ENCODE measurements at regions not wholly inside any gene's neighbourhood (a gene's known extent, or its start where the extent isn't known, plus 50 kb on each side); places are given as distances from the start of the nearest gene placed in this dataset.

DNA sequence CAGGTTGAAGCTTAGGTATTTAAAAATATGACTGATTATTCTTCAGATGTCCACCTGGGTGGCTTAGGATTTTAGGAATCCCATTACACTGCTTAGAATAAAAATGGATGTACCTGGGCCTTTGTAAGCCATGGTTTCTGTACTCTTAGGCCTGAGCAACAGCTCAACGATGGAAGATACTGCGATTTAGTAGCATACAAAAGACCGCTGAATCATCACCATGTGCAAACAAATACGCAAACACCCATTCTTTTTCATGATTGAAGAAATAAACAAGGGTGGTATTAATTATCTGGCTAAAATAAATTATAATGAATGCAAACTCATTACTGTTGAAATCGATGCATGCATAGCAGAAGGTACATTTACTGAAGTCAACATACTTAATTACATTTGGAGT is 188.9 kb downstream of the ZNF330 start:
- DNase-seq = no peak

DNA sequence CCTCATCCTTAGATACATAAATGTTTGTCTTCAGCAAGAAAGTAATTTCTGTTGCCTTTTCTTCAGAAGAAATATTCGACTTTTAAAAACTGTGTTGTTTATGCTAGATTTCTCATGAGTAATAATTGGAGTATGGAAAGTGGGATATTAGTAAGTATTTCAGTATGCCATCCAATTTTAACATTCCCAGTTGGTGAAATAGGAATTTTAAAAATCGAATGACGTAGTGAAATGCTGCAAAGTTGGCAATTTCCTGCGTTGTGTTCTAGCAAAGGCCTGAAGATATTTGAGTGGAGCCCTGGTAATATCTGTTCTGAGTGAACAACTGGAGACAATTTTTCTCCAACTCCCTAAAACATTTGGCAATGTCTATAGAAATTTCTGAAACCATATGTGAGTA is 190.1 kb downstream of the ZNF330 start:
- no peak for DNase-seq

DNA sequence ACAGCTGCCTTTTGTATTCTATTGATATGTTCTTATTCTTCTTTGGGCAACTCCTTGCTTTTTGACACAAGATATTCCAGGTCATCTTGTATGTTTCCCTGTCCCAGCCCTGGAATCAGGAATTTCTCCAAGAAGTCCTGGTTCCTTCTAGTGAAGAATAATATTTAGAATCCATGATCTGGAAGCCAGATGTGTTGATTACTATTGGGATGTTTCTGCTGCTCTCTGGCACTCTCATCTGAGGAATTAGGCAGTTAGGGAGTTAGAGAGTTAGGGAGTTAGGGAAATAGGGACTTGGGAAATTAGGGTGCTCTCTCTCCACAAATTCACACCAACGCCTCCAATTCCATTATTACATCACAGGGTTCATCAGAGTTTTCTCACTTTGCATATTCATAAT is 191.2 kb downstream of the ZNF330 start:
- DNase-seq = no peak

DNA sequence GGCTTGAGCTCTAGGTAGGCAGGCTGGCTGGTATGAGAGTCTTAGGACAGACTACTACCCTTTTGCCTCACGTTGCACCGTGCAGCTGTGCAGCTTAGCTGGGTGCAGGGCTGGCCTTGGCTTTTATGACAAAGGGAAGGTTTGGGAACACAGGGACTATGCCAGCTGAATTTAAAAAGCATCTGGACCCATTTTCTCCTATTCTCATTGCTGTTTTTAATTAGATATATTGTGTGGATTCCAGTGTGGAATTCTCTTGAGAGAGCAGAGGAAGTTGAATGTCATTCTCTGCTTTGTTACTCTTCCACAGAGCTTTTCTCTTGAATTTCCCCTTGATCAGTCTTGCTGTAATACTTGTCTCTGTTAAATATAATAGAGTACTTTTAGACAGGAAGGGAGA is 192.7 kb downstream of the ZNF330 start:
- no peak for DNase-seq

DNA sequence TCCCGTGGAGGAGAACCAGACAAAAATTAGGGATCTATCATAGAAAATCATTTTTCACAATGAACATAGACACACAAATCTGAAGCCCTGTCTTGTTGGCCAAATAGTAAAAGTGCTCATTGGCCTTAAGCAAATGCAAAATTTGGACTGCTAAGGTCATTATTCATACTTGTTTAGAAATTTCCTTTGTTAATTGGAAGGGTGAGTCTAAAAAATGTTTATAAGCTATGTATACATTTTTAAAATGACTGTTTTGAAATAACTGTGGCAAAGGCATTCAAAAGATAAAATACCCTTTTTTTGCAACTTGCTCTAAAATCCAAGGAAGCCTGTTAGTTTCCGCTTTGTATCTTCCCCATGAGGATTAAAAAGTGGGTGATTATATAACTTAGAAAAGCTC is 195.0 kb downstream of the ZNF330 start:
- no peak for DNase-seq

DNA sequence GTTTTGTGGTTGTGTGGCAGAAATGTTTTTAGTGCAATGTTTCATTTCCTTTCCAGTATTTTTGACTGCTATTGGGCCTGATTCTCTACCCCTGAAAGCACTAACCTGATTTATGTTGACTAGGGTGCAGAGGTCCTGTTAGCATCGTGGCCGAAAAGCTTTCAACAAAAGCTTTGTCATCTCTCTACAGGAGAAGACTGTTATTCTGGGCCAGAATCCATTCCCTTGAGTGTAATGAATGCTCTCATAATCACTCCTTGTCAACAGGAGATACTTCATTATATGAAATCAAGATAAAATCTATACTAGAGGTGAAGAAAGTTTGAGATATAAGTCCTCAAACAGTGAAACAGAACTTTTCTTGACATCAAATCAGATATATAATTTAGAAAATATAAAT is 195.5 kb downstream of the ZNF330 start:
- DNase-seq = no peak

DNA sequence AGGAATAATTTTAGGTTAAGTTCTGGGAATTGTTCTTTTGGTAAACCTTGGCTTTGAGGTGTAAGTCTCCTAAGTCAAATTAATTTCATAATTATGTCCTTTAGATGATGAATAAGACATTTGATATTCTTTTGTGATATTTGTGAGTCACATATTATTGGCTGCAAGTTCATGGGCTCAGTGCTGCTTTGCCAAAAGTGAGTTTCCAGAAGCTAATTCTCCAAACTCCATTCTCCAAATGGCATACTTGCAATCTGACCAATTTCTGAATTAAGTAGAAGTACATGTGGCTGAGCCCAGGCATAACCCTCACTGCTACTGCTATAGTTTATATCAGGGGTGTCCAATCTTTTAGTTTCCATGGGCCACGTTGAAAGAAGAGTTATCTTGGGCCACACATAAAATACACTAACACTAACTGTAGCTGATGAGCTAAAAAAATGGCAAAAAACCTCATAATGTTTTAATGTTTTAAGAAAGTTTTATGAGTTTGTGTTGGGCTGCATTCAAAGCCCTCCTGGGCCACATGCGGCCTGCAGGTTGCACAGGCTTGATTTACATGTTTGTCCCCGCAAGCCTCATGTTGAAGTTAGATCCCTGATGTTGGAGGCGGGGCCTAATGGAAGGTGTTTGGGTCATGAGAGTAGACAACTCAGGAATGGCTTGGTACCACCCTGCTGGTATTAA is 196.1 kb downstream of the ZNF330 start:
- no peak for DNase-seq

DNA sequence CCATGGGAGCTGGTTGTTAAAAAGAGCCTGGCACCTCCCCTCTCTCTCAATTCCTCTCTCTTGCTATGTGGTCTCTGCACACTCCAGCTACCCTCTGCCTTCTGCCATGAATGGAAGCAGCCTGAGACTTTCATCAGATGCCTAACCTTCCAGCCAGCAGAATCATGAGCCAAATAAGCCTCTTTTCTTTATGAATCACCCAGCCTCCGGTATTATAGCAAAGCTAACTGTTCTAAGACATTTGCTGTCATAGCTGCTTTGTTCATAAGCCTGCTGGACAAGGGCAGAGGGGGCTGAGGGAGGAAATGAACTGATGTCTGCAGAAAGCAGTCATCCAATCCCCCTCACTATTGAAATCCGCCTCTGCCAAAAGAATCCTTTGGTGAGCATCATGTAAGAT is 196.7 kb downstream of the ZNF330 start:
- DNase-seq = no peak

DNA sequence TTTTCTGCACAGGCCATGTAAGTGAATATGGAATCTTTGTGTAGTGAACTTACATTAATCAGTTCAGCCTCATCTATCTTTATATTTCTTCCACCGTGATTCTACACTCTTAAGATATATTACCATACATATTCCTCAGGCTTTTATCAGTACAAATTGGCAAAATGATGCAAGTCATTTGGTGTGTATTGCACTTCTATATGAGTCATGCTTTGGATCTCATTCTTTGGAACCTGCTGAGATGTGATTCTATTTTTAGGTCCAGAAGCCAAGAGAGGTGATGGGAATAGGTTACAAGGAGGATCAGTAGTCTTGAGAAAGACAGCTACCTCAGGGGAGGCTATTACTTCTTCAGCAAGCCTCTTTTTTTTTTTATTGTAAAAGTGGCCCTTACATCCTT is 204.4 kb downstream of the ZNF330 start:
- DNase-seq = no peak

DNA sequence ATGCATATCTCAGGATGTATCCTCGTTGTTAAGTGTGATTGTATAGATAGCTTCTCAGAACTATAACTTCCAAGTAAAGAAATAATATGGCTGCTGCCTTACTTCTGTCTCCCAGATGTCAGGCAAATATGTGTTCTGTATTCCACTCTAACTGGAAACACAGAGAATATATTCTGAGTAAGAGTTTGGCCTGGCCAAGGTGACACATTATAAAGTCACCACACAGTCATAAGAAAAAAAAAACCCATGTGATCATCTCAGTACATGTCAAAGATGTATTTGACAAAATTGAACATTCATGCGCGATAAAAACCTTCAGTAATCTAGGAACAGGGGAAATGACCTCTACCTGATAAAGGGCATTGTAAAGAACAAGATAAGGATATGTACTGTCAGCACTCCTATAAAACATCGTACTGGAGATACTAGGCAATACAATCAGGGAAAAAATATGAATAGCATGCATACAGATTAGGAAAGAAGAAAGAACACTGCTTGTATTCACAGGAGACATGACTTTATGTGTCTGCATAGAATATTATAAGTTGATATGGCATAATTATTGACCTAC is 207.1 kb downstream of the ZNF330 start:
- DNase-seq = no peak

DNA sequence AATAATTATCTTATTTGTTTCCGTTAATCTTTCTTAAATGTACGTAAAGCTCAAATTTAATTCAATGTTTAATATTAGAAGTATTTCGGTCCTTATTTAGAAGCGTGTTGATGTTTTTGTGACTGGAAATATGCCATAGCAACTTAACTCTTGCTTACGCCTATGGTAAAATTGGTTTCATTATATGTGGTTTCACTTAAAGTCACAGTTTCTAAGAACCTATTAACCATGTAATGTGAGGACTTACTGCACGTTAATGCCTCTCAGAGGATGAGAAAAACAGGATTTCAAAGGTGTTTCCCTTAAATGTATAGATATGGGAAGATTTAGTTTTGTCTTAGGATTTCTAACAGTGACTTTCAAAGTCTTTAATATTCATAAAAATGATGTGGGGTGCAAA is 206.4 kb upstream of the IL15 start:
- no peak for DNase-seq

DNA sequence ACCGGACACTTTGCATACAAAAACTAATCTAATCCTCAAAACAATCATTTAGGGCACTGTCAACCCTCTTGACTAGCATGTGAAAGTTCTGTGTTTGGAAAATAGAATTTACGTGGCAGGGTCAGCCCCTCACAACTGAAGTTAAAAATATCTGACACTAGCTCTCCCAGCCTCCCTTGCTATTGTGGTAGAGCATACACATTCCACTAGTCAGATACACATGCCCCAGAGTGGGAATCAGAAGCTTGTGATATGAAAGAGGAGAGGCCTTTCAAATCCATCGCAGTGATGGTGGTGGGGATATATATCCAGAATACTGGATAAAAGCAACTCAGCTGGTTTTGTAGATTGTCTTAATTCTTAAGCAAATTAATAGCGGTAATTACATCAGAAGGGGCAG is 205.7 kb upstream of the IL15 start:
- no peak for DNase-seq

DNA sequence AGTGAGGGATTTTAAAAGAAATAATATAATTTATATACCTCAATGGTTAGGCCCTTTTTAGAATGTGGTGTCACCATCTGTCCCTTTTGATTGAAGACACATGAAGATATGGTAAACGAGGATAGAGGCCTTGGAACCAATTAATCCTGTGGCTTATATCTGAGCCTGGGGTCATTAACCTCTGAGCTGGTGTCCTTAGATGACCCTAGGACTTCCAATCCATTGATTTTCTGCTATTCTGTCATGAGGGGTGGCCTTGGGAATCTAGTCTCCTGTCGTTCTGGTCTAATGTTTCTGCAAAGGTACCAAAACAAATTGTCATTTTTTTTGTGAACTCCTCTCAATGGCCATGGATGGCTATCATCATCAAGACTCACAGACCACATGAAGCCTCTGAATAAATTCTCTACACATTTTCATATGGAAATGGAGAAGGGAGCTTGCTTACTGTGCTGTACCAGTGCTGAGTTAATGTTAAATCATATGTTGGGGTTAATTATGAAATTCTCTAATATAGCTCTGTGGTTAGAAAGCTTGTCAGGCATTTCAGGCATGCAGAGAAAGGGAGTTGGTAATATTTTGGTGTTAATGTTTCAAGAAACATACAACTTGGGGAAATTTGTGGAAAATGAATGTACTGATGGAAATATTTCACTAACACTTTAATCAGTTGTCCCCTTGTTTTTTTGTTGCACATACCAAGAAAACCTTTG is 204.2 kb upstream of the IL15 start:
- no peak for DNase-seq

DNA sequence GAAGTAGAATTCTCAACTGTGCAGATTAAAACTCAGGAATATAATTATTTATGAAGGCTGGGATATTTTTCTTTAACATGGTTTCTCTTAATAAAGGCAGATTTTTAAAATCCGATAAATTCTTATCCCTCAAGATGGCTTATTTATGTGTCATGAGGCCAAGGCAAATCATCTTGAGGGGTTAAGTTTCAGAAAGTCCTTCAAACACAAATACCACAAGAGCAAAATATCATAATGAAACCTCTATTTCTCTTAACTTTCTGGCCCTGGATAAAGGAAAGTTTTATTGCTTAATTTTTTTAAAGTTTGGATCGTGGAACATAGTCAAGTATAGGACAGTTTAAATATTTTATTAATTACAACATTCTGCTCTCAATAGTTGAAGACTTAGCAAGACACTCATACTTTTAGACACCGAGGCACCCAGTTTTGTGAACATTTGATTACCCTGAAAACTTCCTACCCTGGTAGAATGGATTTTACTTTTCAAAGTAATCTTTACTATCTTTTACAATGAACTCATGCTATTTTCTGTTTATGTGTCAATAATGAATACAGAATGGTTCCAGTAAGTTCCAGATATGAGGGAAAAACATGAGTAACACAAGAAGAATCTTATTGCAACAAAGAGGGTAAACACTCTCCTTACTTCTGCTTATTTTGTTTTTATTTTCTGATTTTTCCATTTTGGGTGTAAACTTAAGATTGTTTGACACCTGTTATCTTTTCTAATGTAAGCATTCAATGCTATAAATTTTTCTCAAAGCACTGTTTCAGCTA is 200.7 kb upstream of the IL15 start:
- no peak for DNase-seq

DNA sequence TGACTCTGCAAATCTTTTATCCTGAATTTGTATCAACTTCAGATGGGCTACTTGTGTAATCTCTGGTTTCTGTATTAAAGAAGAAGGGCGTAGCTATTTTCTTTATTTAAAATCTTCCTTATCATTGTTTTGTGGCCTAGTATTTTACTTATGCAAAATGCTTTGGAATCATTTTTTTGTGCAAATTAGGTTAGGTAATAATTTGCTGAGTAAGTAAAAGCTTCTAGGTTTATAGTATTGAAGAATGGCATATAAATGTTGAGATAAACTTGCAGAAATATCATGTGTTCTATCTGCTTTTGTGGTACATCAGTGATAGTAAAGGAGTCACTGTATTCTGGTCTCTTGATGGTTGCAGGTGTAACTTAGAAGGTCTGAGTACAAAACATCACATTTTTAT is 197.2 kb upstream of the IL15 start:
- no peak for DNase-seq

DNA sequence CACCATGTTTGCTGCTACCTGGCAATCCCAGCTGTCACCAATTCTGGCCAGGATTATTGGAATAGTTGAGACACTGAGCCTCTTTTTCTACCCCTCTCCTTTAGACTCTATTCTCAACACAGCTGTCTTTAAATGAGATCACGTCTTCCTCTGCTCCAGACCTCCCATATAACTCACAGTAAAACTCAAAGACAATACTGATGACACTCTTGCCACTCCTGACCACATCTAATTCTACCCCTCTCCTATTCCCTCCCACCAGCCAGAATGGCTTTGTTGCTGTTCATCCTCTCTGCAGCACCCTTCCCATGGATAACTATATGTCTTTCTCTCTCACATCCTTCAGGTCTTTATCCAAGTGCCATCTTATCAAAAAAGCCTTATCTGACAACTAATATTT is 188.6 kb upstream of the IL15 start:
- no peak for DNase-seq

DNA sequence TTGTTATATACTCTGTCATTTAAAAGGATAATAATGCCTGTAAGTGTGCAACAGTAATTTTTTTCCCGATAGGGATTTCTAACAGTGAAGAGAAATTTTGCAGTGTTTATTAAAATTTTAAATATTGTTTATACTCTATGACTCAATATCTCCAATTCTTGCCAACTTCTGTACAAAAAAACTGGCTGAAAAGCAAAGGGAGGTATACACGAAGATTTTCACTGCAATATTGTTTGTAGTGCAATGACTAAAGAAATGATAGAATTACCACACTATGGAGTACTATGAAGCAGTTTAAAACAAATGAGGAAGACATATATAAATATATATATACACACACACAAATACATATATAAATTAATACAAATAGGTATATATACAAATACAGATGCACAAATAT is 187.9 kb upstream of the IL15 start:
- DNase-seq = no peak

DNA sequence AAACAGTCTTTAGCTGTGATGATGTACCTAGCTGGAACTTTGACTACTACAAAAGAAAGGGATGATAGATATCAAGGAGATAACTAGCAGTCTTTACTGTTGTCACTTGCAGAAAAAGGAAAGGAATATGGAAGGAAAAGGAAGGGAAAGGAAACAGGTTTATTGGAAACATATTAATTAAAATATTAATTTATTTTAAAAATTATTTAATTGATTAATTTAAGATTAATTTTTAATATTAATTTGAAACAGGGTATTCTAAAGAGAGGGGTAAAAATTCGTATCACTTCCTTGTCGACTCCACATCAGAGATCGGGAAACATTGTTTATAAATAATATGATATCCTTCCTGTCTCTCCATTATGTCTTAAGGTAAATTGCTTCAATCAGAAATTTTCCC is 186.5 kb upstream of the IL15 start:
- DNase-seq = no peak

DNA sequence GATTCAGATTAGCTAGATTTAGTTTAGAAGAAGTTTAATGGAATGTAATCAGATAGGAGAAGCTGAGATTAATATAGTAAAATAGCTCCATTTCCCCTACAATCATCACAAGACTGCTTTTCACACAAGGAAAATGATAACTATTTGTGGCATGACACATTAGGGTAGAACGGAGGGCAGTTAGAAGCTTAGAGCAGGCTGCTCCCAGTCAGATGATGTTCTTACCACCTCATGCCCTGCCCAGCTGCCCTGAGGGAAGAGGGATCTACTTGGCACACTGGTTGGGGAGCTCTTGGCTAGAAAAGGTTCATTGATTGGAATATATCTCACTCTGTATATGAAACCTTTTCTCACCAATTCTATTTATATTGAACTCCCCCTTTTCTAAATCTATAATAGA is 180.7 kb upstream of the IL15 start:
- DNase-seq = no peak

DNA sequence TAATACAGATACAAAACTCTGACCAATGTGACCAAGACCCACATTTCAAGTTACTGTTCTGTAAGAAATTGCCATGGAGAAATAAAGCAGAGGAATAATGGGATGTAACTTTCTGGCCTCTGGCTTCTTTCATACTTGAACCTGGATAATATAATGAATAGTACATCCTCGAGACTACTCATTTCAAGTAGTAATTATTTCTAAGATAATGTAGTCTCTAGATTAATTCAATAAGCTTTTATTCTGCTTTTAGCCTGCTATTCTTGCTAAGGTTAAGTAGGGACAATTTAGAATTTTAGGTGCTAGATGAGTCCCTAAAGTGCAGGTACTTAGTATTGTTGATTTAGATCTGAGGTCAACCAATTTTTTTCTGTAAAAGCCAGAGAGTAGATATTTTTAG is 178.7 kb upstream of the IL15 start:
- DNase-seq = no peak

DNA sequence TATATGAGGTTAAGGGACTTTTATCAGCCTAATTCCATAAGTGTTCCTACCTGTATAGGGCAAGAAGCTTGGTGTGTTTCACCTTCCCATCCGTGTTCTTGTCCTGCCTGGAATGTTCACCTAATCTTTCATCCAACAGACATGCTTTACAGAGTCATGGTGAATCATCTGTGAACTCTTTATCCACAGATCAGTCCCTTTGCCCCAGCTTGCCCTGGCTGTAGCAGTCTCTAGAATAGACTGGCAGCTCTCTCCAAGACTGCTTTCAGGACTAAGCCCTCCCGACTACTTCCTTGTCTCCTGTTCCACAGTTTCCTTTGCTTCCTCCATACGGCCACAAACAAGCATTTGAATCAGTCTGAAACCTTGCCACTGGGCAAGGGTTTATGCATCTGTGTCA is 177.9 kb upstream of the IL15 start:
- DNase-seq = no peak

DNA sequence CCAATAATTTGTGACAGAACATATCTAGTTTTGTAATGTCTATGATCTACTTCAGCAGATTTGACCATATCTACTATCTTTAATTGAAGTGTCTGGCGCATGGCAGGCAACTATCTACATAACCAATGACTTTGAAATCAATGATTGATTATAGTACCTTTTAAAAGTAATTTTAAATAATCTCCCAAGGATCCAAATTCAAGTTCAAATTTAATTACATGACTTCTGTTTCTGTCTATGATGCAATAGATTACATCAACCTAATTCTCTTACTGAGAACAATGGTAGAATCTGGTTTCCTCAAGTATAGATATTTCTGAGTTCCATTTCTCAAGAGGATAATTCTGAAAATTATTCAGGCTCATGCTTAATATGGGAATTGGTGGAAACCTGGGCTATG is 177.4 kb upstream of the IL15 start:
- no peak for DNase-seq

DNA sequence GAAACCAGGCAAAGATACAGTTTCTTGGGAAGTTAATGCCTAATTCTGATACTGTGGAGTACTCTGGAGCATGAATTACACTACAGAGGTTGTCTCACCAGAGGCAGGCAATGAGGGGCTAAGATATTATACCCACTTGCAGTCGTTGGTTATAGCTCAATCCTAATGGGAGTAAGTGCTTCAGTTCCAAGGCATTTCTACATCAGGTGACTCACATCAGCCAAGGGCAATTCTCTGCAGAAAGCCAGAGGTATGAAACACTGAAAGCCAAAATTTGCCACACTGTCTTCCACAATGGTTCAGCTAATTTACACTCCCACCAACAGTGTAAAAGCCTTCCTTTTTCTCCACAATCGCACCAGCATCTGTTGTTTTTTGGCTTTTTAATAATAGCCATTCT is 174.0 kb upstream of the IL15 start:
- DNase-seq = no peak

DNA sequence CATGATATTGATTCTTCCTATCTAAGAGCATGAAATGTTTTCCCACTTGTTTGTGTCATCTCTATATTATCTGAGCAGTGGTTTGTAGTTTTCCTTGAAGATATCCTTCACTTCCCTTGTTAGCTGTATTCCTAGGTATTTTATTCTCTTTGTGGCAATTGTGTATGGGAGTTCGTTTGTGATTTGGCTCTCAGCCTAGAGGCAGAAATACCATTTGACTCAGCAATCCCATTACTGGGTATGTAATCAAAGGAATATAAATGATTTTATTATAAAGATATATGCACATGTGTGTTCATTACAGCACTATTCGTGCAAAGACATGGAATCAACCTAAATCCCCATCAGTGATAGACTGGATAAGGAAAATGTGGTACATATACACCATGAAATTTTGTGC is 172.7 kb upstream of the IL15 start:
- no peak for DNase-seq
